Retinal pigment epithelial cell (primary cell): ENCODE measurements at regions not wholly inside any gene's neighbourhood (a gene's known extent, or its start where the extent isn't known, plus 50 kb on each side); places are given as distances from the start of the nearest gene placed in this dataset.

ENCODE experiments used
- DNase-seq: peaks from one replicate; pipeline ENCODE4 v3.0.0-alpha.2; 2010; ENCODE audit warnings: low read depth
- H3K4me3 ChIP-seq: 2 replicates; pipeline ENCODE4 v1.5.1; 2011; ENCODE audit warnings: mild to moderate bottlenecking, low read length, control low read depth, moderate library complexity
- CTCF ChIP-seq: conservative IDR thresholded peaks from 2 replicates; pipeline ENCODE4 v1.5.1; 2011; ENCODE audit warnings: low read depth, low read length, control low read depth, inconsistent platforms

- TF ChIP-seq CTCF, result no peak
- no peak for DNase-seq
These were observed 274.4 kb upstream of the ARX start for GRCh38 chrX:25290132-25290531.

GRCh38 chrX:25288676-25289075 lies 272.9 kb upstream of the ARX start:
- DNase-seq, result no peak
- no peak for TF ChIP-seq CTCF

More at GRCh38 chrX:25290132-25290531, 274.4 kb upstream of the ARX start:
- H3K4me3 ChIP-seq, result no peak overlapping the region

GRCh38 chrX:25287521-25287920 lies 271.8 kb upstream of the ARX start:
- DNase-seq, result no peak

More at GRCh38 chrX:25288676-25289075, 272.9 kb upstream of the ARX start:
- H3K4me3 ChIP-seq, result no peak overlapping the region

GRCh38 chrX:25285598-25285997 lies 269.8 kb upstream of the ARX start:
- DNase-seq, result no peak
- no peak overlapping the region for H3K4me3 ChIP-seq
- TF ChIP-seq CTCF, result no peak

More at GRCh38 chrX:25287521-25287920, 271.8 kb upstream of the ARX start:
- H3K4me3 ChIP-seq, result no peak overlapping the region
- no peak for TF ChIP-seq CTCF

- H3K4me3 ChIP-seq, result no peak overlapping the region
- DNase-seq, result no peak
- no peak for TF ChIP-seq CTCF
These were observed 263.7 kb upstream of the ARX start for GRCh38 chrX:25279510-25279909.

- H3K4me3 ChIP-seq, result no peak overlapping the region
- DNase-seq, result no peak
- TF ChIP-seq CTCF, result no peak
These were observed 262.6 kb upstream of the ARX start for GRCh38 chrX:25278341-25278740.

GRCh38 chrX:25277574-25277973 lies 261.8 kb upstream of the ARX start:
- no peak for TF ChIP-seq CTCF
- no peak overlapping the region for H3K4me3 ChIP-seq
- no peak for DNase-seq
